ENCODE measurements at regions not wholly inside any gene's neighbourhood (a gene's known extent, or its start where the extent isn't known, plus 50 kb on each side); places are given as distances from the start of the nearest gene placed in this dataset.
"Not testable (repeated sequence)": the region's sequence is repeated elsewhere in the genome, so short reads cannot be mapped to it uniquely, and the experiment has no call there.

- 87% methylated on average over 4 of the region's 4 CpGs for WGBS
- Histone ChIP-seq H3K4me1 (ENCODE audit: insufficient read depth) (no peaks in the 10 kb centered on the region), H3K4me3 (ENCODE audit: low read depth, low read length) (no peak overlapping the region), H3K27ac (ENCODE audit: low read depth) (no peak overlapping the region), H3K36me3 (ENCODE audit: insufficient read depth) (no peaks in the 10 kb centered on the region)
- no peak for DNase-seq (ENCODE audit: extremely low spot score)
Measured at GRCh38 chr13:66074018-66074615, 1156.0 kb downstream of the PCDH9 start.

GRCh38 chr13:66072097-66072496 lies 1158.0 kb downstream of the PCDH9 start:
- WGBS, result 52% methylated on average over 2 of the region's 2 CpGs
- not testable (repeated sequence) for DNase-seq (ENCODE audit: extremely low spot score); H3K4me1 ChIP-seq (ENCODE audit: insufficient read depth); H3K4me3 ChIP-seq (ENCODE audit: low read depth, low read length); H3K36me3 ChIP-seq (ENCODE audit: insufficient read depth); H3K27ac ChIP-seq (ENCODE audit: low read depth)

GRCh38 chr13:66071608-66072007 lies 1158.5 kb downstream of the PCDH9 start:
- Histone ChIP-seq H3K4me1 (ENCODE audit: insufficient read depth) (no peaks in the 10 kb centered on the region), H3K36me3 (ENCODE audit: insufficient read depth) (no peaks in the 10 kb centered on the region), H3K27ac (ENCODE audit: low read depth) (no peak overlapping the region), H3K4me3 (ENCODE audit: low read depth, low read length) (no peak overlapping the region)
- 90% methylated on average over 8 of the region's 8 CpGs for WGBS
- no peak for DNase-seq (ENCODE audit: extremely low spot score)

- WGBS, result 87% methylated on average over 2 of the region's 2 CpGs
- Histone ChIP-seq H3K36me3 (ENCODE audit: insufficient read depth) (no peaks in the 10 kb centered on the region), H3K4me1 (ENCODE audit: insufficient read depth) (no peaks in the 10 kb centered on the region), H3K27ac (ENCODE audit: low read depth) (no peak overlapping the region), H3K4me3 (ENCODE audit: low read depth, low read length) (no peak overlapping the region)
- DNase-seq (ENCODE audit: extremely low spot score), result no peak
Measured at GRCh38 chr13:66071029-66071428, 1159.1 kb downstream of the PCDH9 start.

GRCh38 chr13:66069570-66069969 lies 1160.6 kb downstream of the PCDH9 start:
- DNase-seq (ENCODE audit: extremely low spot score), result no peak
- Histone ChIP-seq H3K4me3 (ENCODE audit: low read depth, low read length) (no peak overlapping the region), H3K36me3 (ENCODE audit: insufficient read depth) (no peaks in the 10 kb centered on the region), H3K27ac (ENCODE audit: low read depth) (no peak overlapping the region), H3K4me1 (ENCODE audit: insufficient read depth) (no peaks in the 10 kb centered on the region)
- WGBS, result 90% methylated on average over 1 of the region's 1 CpG

- no peaks in the 10 kb centered on the region for H3K4me1 ChIP-seq (ENCODE audit: insufficient read depth)
- no peak overlapping the region for H3K27ac ChIP-seq (ENCODE audit: low read depth)
- H3K4me3 ChIP-seq (ENCODE audit: low read depth, low read length), result no peak overlapping the region
- 48% methylated on average over 2 of the region's 2 CpGs for WGBS
- H3K36me3 ChIP-seq (ENCODE audit: insufficient read depth), result no peaks in the 10 kb centered on the region
- DNase-seq (ENCODE audit: extremely low spot score), result no peak
Measured at GRCh38 chr13:66068683-66069082, 1161.5 kb downstream of the PCDH9 start.

- Histone ChIP-seq H3K4me3 (ENCODE audit: low read depth, low read length) (no peak overlapping the region), H3K36me3 (ENCODE audit: insufficient read depth) (no peaks in the 10 kb centered on the region), H3K27ac (ENCODE audit: low read depth) (no peak overlapping the region), H3K4me1 (ENCODE audit: insufficient read depth) (no peaks in the 10 kb centered on the region)
- 81% methylated on average over 4 of the region's 4 CpGs for WGBS
- DNase-seq (ENCODE audit: extremely low spot score), result no peak
Measured at GRCh38 chr13:66048888-66049287, 1181.2 kb downstream of the PCDH9 start.

GRCh38 chr13:66040506-66040905 lies 1189.6 kb downstream of the PCDH9 start:
- WGBS, result 86% methylated on average over 2 of the region's 2 CpGs
- Histone ChIP-seq H3K27ac (ENCODE audit: low read depth) (no peak overlapping the region), H3K4me3 (ENCODE audit: low read depth, low read length) (no peak overlapping the region), H3K36me3 (ENCODE audit: insufficient read depth) (no peaks in the 10 kb centered on the region), H3K4me1 (ENCODE audit: insufficient read depth) (peaks cover 1% of the 10 kb centered on the region)
- DNase-seq (ENCODE audit: extremely low spot score), result no peak

- no peak for DNase-seq (ENCODE audit: extremely low spot score)
- no peak overlapping the region for H3K4me3 ChIP-seq (ENCODE audit: low read depth, low read length)
- WGBS, result 83% methylated on average over 2 of the region's 2 CpGs
Measured at GRCh38 chr13:66037096-66037495, 1193.0 kb downstream of the PCDH9 start.

GRCh38 chr13:66036636-66037035 lies 1193.5 kb downstream of the PCDH9 start:
- no peak overlapping the region for H3K4me3 ChIP-seq (ENCODE audit: low read depth, low read length)
- 38% methylated on average over 2 of the region's 2 CpGs for WGBS
- peaks cover 1% of the 10 kb centered on the region for H3K4me1 ChIP-seq (ENCODE audit: insufficient read depth)
- no peaks in the 10 kb centered on the region for H3K36me3 ChIP-seq (ENCODE audit: insufficient read depth)
- H3K27ac ChIP-seq (ENCODE audit: low read depth), result no peak overlapping the region
- DNase-seq (ENCODE audit: extremely low spot score), result no peak

More at GRCh38 chr13:66037096-66037495, 1193.0 kb downstream of the PCDH9 start:
- H3K36me3 ChIP-seq (ENCODE audit: insufficient read depth), result no peaks in the 10 kb centered on the region
- H3K4me1 ChIP-seq (ENCODE audit: insufficient read depth), result peaks cover 1% of the 10 kb centered on the region
- no peak overlapping the region for H3K27ac ChIP-seq (ENCODE audit: low read depth)

- Histone ChIP-seq H3K27ac (ENCODE audit: low read depth) (no peak overlapping the region), H3K4me1 (ENCODE audit: insufficient read depth) (peaks cover 1% of the 10 kb centered on the region), H3K4me3 (ENCODE audit: low read depth, low read length) (no peak overlapping the region), H3K36me3 (ENCODE audit: insufficient read depth) (no peaks in the 10 kb centered on the region)
- WGBS, result 43% methylated on average over 2 of the region's 2 CpGs
- DNase-seq (ENCODE audit: extremely low spot score), result no peak
Measured at GRCh38 chr13:66036024-66036614, 1194.0 kb downstream of the PCDH9 start.

- Histone ChIP-seq H3K27ac (ENCODE audit: low read depth) (no peak overlapping the region), H3K4me3 (ENCODE audit: low read depth, low read length) (no peak overlapping the region), H3K4me1 (ENCODE audit: insufficient read depth) (peaks cover 1% of the 10 kb centered on the region), H3K36me3 (ENCODE audit: insufficient read depth) (no peaks in the 10 kb centered on the region)
- WGBS, result 78% methylated on average over 1 of the region's 1 CpG
- DNase-seq (ENCODE audit: extremely low spot score), result no peak
Measured at GRCh38 chr13:66033924-66034323, 1196.2 kb downstream of the PCDH9 start.

GRCh38 chr13:66021846-66022245 lies 1208.3 kb downstream of the PCDH9 start:
- WGBS, result 78% methylated on average over 1 of the region's 1 CpG
- H3K4me1 ChIP-seq (ENCODE audit: insufficient read depth), result no peaks in the 10 kb centered on the region
- no peaks in the 10 kb centered on the region for H3K36me3 ChIP-seq (ENCODE audit: insufficient read depth)
- no peak overlapping the region for H3K27ac ChIP-seq (ENCODE audit: low read depth)
- no peak for DNase-seq (ENCODE audit: extremely low spot score)
- H3K4me3 ChIP-seq (ENCODE audit: low read depth, low read length), result no peak overlapping the region

- H3K4me1 ChIP-seq (ENCODE audit: insufficient read depth), result no peaks in the 10 kb centered on the region
- H3K27ac ChIP-seq (ENCODE audit: low read depth), result no peak overlapping the region
- H3K36me3 ChIP-seq (ENCODE audit: insufficient read depth), result no peaks in the 10 kb centered on the region
- 58% methylated on average over 1 of the region's 1 CpG for whole genome bisulfite sequencing
- H3K4me3 ChIP-seq (ENCODE audit: low read depth, low read length), result no peak overlapping the region
- no peak for DNase-seq (ENCODE audit: extremely low spot score)
Measured at GRCh38 chr13:66014771-66015170, 1215.4 kb downstream of the PCDH9 start.
